Adrenal gland (tissue), 5 donors: ENCODE measurements at regions not wholly inside any gene's neighbourhood (a gene's known extent, or its start where the extent isn't known, plus 50 kb on each side); places are given as distances from the start of the nearest gene placed in this dataset.
"Not testable (repeated sequence)": the region's sequence is repeated elsewhere in the genome, so short reads cannot be mapped to it uniquely, and the experiment has no call there.

Experiments
- POLR2A ChIP-seq, 2 donors: fragments of 450-650 bp; IDR thresholded peaks; one replicate each; pipeline ENCODE4 v1.6.1; 2017; ENCODE audit warnings: antibody characterized with exemption in 2 of 2, mild to moderate bottlenecking in 2 of 2, moderate library complexity in 1 of 2
- TF ChIP-seq, protein P1 (sequence below), 6 experiments: fragments of 450-650 bp in 4 of 6; fragments of 200-600 bp in 2 of 6; sonication (generic) in 1 of 6; IDR thresholded peaks; 1 replicate in 5 of 6; 2 replicates in 1 of 6; pipeline versions ENCODE4 v1.5.1 to v1.8.0; 2016 to 2021; ENCODE audit warnings: antibody characterized with exemption in 6 of 6, mild to moderate bottlenecking in 2 of 6, moderate library complexity in 1 of 6
- donor health status: DM: no; HTN: no; CAD: no.

DNA sequence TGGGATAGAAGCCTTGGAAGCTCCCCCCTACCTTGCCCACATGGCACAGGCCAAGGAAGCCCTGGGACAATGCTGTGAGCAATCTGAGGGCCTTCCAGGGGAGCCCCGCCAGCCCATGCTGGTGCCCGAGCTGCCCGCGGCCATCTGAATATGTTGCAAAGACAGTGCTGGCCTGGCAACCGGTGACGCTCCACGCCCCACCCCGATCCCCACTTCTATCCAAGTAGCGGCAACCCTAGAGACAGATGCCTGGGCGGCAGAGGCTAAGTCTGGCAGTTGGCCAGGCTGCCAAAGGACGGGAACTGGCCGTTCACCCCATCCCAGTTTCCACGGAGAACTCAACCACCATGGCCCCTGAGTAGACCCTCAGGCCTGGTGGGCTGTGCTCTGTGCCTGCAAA, 1214.9 kb downstream of the FOXD4L5 start:
- TF ChIP-seq, protein P1, sequence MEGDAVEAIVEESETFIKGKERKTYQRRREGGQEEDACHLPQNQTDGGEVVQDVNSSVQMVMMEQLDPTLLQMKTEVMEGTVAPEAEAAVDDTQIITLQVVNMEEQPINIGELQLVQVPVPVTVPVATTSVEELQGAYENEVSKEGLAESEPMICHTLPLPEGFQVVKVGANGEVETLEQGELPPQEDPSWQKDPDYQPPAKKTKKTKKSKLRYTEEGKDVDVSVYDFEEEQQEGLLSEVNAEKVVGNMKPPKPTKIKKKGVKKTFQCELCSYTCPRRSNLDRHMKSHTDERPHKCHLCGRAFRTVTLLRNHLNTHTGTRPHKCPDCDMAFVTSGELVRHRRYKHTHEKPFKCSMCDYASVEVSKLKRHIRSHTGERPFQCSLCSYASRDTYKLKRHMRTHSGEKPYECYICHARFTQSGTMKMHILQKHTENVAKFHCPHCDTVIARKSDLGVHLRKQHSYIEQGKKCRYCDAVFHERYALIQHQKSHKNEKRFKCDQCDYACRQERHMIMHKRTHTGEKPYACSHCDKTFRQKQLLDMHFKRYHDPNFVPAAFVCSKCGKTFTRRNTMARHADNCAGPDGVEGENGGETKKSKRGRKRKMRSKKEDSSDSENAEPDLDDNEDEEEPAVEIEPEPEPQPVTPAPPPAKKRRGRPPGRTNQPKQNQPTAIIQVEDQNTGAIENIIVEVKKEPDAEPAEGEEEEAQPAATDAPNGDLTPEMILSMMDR (IDR thresholded peaks at IDR 0.05), result not testable (repeated sequence)
- TF ChIP-seq POLR2A (IDR thresholded peaks at IDR 0.05), result not testable (repeated sequence)
